Duodenal mucosa (tissue), 2 donors: ENCODE measurements at regions not wholly inside any gene's neighbourhood (a gene's known extent, or its start where the extent isn't known, plus 50 kb on each side); places are given as distances from the start of the nearest gene placed in this dataset.

Experiments
- H3K27ac ChIP-seq: one replicate; pipeline ENCODE4 v1.7.0; 2013; ENCODE audit warnings: low read depth, low read length
- H3K27me3 ChIP-seq, 2 donors: one replicate each; pipeline ENCODE4 v1.7.0; 2013; ENCODE audit warnings: low read length in 2 of 2, control low read depth in 1 of 2; ENCODE audit not compliant: insufficient read depth in 2 of 2, control insufficient read depth in 1 of 2
- H3K36me3 ChIP-seq, 2 donors: one replicate each; pipeline ENCODE4 v1.7.0; 2013; ENCODE audit warnings: low read length in 2 of 2, control low read depth in 1 of 2; ENCODE audit not compliant: insufficient read depth in 2 of 2, control insufficient read depth in 1 of 2
- H3K4me1 ChIP-seq, 2 donors: one replicate each; pipeline ENCODE4 v1.7.0; 2013; ENCODE audit warnings: low read length in 2 of 2, control low read depth in 1 of 2; ENCODE audit not compliant: insufficient read depth in 2 of 2, control insufficient read depth in 1 of 2
- H3K4me3 ChIP-seq, 2 donors: one replicate each; pipeline ENCODE4 v1.7.0; 2013; ENCODE audit warnings: low read length in 2 of 2, low read depth in 1 of 2
- H3K9ac ChIP-seq, 2 donors: one replicate each; pipeline ENCODE4 v1.7.0; 2013; ENCODE audit warnings: low read length in 2 of 2, low read depth in 1 of 2
- H3K9me3 ChIP-seq, 2 donors: one replicate each; pipeline ENCODE4 v1.7.0; 2013; ENCODE audit warnings: low read length in 2 of 2, control low read depth in 1 of 2; ENCODE audit not compliant: control insufficient read depth in 1 of 2

DNA sequence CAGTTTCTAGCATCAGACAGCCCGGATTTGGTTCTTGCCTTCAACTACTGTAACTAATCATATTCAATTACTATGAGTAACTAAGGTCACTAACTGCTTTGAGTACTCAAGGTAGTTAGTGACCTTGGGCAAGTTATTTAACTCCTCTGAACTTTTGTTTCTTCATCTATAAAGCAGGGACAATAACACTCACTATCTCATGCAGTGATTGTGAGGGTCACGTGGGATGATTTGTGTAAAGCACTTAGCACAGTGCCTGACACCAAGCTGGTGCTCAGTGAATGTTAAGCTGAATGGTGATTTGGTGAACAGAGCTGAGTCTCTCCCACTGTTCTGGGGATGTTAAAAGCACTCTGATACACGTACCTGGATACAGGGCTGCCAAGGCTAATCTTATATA lies 171.3 kb upstream of the PLXNC1 start:
- Histone ChIP-seq H3K36me3 (no peaks in the 10 kb centered on the region), H3K9ac (no peak overlapping the region), H3K4me3 (no peak overlapping the region), H3K27ac (no peak overlapping the region), H3K4me1 (peaks cover 3 to 5% of the 10 kb centered on the region in 2 donors), H3K9me3 (no peaks in the 10 kb centered on the region), H3K27me3 (no peaks in the 10 kb centered on the region)

DNA sequence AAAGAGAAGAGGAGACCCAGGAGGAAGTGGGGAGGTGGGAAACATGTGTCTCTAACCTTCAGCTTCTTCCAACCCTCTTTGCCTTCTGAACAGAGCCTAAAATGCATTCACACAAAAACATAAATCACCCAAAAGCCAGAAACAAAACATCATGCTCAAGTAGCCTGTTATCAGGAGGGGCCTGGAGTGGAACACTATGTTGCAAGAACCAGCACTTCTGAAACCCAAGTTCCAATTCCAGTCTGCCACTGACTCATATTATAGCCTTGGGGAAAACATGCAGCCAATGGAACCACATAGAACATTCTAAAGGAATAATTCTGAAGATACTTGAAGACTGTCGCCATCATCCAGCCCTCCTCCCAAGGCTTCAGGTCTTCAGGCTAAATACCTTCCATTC lies 169.8 kb upstream of the PLXNC1 start:
- Histone ChIP-seq H3K9ac (no peak overlapping the region), H3K4me3 (no peak overlapping the region), H3K4me1 (peaks cover 3 to 5% of the 10 kb centered on the region in 2 donors), H3K36me3 (no peaks in the 10 kb centered on the region), H3K27me3 (no peaks in the 10 kb centered on the region), H3K9me3 (no peaks in the 10 kb centered on the region), H3K27ac (no peak overlapping the region)

DNA sequence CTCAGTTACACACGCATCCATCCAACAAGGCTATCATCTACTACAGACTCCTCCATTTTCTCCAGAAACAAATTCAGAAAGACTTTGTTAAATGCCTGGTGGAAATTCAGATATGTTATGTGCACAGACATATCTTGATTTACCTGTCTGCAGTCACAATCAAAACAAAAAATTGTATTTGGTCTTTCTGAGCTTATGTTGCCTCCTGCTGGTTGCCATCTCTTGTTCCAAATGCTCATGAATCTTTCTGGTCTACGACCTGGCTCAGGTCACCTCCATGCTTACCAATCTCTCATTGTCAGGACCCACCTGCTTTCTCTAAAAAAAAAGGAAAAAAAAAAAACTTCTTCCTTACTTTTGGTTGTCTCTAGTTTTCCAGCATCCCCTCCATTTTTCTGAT lies 169.2 kb upstream of the PLXNC1 start:
- Histone ChIP-seq H3K36me3 (no peaks in the 10 kb centered on the region), H3K9ac (no peak overlapping the region), H3K27me3 (no peaks in the 10 kb centered on the region), H3K9me3 (no peaks in the 10 kb centered on the region), H3K4me1 (peaks cover 3 to 5% of the 10 kb centered on the region in 2 donors), H3K4me3 (no peak overlapping the region), H3K27ac (no peak overlapping the region)

DNA sequence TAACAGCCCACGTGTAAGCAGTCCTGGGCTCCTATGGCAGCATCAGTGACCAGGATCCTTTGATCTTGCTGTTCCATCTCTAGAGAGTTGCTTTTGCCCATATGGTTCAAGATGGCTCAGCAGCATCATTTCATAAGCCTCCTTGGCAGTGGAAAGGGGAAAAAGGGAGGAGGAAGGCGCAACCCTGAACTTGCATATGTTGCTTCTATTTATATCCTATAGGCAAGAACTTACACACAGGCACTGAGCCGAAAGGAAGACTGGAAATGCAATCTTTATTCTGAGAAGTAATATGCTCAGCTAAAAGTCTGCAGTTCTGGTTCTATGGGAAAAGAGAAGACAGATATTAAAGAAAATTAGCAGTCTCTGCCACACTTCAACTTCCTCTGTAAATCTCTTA lies 167.7 kb upstream of the PLXNC1 start:
- Histone ChIP-seq H3K4me3 (no peak overlapping the region), H3K27me3 (no peaks in the 10 kb centered on the region), H3K4me1 (peaks cover 3 to 5% of the 10 kb centered on the region in 2 donors), H3K9ac (no peak overlapping the region), H3K9me3 (no peaks in the 10 kb centered on the region), H3K36me3 (no peaks in the 10 kb centered on the region), H3K27ac (no peak overlapping the region)

DNA sequence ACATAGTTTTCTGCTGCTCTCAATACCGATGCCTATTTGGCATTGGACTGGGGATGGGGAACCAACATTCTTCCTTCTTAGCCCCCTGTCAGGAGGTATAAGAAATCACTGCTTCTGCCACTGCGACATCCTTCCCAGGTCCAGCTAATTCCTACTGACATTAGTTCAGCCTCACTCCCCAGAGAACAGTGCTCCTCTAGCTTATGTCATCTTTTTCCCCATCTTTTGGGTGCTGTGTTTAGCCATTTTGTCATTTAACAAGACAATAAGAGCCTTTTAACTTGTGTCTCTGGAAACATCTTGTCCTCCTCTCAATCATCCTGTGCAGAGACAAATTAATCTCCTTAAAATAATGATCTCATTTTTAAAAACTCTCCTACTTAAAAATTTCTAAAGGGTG lies 167.0 kb upstream of the PLXNC1 start:
- H3K9ac ChIP-seq, result no peak overlapping the region
- no peaks in the 10 kb centered on the region for H3K27me3 ChIP-seq
- no peaks in the 10 kb centered on the region for H3K9me3 ChIP-seq
- no peaks in the 10 kb centered on the region for H3K36me3 ChIP-seq
- H3K27ac ChIP-seq, result no peak overlapping the region
- no peak overlapping the region for H3K4me3 ChIP-seq
- peaks cover 3 to 5% of the 10 kb centered on the region in 2 donors for H3K4me1 ChIP-seq

DNA sequence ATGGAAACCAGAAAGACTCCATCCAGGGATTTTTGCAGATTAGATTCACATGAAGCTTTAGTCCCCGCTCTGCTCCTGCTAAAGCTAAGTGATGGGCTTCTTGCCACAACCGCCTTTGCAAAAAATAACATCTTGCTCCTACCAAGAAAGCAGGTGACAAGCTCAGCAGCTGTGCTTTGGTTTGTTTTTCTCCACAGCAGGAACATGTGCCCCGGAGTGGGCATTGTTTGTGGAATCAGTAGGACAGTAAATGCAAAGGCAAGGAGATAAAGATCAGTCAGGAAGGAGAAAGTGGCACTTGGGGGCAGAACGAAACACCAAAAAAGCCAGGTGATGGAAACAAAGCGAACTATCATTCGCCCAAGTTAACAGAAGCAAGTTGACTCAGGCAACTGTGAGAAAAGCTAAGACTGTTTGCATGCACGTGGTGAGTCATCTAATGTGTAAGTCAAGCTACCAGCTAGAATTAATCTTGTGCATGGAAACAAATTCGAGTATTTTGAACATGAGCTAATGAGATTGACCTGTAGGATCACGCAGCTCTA lies 165.5 kb upstream of the PLXNC1 start:
- no peaks in the 10 kb centered on the region for H3K36me3 ChIP-seq
- no peaks in the 10 kb centered on the region for H3K27me3 ChIP-seq

DNA sequence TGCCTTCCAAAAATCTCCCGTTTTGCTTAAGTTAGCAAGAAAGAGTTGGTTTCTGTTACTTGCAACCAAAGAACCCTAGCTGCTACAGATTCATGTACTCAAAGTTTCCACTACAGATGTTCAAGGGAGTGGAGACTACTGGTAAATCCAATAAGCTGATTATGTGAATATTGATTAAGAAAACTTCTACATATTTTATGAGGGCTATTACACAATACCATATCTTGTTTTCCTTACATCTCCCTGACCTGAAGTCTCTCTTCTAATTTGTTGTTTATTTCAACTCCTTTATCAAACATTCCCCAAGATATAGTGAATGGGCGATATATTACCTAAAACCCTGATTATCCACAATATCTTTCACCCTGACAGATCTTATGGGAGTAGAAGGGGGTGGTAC lies 164.4 kb upstream of the PLXNC1 start:
- no peaks in the 10 kb centered on the region for H3K36me3 ChIP-seq
- no peak overlapping the region for H3K9ac ChIP-seq
- no peaks in the 10 kb centered on the region for H3K4me1 ChIP-seq
- no peaks in the 10 kb centered on the region for H3K27me3 ChIP-seq
- H3K4me3 ChIP-seq, result no peak overlapping the region
- H3K27ac ChIP-seq, result no peak overlapping the region
- no peaks in the 10 kb centered on the region for H3K9me3 ChIP-seq

More for the DNA sequence above, 165.5 kb upstream of the PLXNC1 start:
- no peak overlapping the region for H3K9ac ChIP-seq
- no peaks in the 10 kb centered on the region for H3K9me3 ChIP-seq
- no peaks in the 10 kb centered on the region for H3K4me1 ChIP-seq
- H3K27ac ChIP-seq, result no peak overlapping the region
- H3K4me3 ChIP-seq, result no peak overlapping the region

DNA sequence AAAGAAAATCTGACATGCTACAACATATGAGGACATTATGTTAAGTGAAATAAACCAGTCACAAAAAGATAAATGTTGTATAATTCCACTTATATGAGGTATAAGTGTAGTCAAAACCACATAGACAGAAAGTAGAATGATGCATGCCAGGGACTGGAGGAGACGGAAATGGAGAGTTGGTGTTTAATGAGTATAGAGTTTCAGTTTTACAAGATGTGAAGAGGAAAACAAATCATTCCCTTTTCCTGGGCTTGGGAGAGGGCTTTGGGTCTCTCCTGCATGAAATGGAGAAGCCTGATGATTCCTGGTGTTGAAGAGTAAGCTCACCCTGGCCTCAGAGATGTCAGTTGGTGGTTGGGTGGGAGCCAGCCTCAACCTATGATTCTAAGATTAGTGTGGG lies 158.4 kb upstream of the PLXNC1 start:
- no peaks in the 10 kb centered on the region for H3K9me3 ChIP-seq

DNA sequence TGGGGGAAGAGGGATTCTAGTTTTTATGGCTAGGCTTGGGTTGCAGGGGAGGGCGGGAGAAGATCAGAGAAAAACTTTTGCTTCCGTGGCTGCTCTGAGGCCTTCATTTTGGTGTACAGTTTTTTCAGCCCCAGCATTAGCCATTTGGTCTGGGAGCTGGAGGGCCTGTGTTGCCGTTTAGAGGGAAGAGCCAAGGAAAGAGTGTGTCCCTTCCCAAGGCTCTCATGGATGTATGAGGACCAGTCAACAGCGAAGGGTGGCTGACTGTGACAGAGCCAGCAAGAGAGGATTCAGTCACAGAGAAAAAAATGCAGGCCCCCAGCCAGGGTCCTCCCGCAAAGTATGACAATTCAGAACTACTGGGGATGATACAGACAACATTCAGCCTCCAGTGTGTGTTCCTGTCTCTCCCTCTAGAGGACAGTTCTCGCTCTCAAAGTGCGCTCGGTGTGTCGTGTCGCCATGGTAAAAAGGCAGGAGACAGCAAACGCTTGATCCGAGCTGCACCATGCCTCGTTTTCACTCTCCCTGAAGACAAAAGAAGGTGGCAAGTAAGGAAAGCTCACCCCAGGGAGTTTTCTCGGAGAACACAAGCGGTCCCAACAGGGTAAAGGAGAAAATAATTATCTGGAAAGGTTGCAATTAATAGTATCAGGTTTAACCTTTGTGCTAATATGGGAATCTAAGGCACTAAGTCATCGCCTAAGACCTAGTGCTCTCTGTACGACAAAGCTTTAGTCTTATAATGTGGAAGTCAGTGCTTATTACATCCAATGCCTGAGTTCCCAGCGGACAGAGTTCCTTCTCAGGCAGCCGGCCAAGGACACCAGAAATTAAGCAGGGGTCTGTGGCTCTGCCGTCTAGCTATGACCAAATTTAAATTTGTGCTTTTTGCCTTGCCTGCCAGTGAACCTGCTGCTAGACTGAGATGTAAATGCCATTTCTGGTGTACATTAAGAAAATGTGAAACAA lies 157.3 kb upstream of the PLXNC1 start:
- H3K27me3 ChIP-seq, result no peaks in the 10 kb centered on the region
- H3K9ac ChIP-seq, result no peak overlapping the region
- H3K4me3 ChIP-seq, result no peak overlapping the region
- H3K9me3 ChIP-seq, result no peaks in the 10 kb centered on the region
- H3K36me3 ChIP-seq, result no peaks in the 10 kb centered on the region
- H3K4me1 ChIP-seq, result no peaks in the 10 kb centered on the region
- no peak overlapping the region for H3K27ac ChIP-seq

More for the DNA sequence above, 158.4 kb upstream of the PLXNC1 start:
- Histone ChIP-seq H3K27ac (no peak overlapping the region), H3K4me1 (no peaks in the 10 kb centered on the region), H3K9ac (no peak overlapping the region), H3K4me3 (no peak overlapping the region), H3K27me3 (no peaks in the 10 kb centered on the region), H3K36me3 (no peaks in the 10 kb centered on the region)

DNA sequence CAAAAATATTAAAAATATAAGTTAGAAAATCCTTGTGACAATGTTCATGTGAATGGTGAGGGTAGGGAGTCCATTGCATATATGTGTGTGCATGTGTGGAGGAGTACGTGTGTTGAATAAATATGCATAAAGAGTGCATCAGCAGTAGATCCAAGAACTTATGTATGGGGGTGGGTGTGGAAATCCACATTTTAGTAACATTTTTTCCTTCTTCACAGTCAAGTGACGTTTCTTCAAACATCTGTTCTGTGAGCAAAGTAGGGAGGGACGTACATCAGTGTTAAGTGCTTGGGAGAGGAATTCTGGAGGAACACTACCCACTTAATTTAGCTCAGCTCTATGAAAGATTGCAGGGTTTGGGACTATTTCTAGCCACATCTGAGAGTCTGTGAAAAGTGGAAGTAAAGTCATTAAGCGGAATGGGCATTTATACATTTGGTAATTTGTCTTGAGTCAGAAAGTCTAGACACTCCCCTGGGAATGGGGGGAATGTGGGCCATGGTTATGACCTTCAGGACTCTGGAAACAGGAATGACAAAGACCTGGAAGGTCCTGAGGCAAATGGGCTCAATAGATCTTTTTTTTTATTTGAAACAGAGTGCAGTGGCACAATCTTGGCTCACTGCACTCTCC lies 156.4 kb upstream of the PLXNC1 start:
- peaks cover 0 to 4% of the 10 kb centered on the region in 2 donors for H3K4me1 ChIP-seq
- H3K4me3 ChIP-seq, result no peak overlapping the region
- H3K9me3 ChIP-seq, result no peaks in the 10 kb centered on the region
- no peaks in the 10 kb centered on the region for H3K36me3 ChIP-seq
- H3K27ac ChIP-seq, result no peak overlapping the region
- H3K9ac ChIP-seq, result no peak overlapping the region
- no peaks in the 10 kb centered on the region for H3K27me3 ChIP-seq
